ENCODE measurements at regions not wholly inside any gene's neighbourhood (a gene's known extent, or its start where the extent isn't known, plus 50 kb on each side); places are given as distances from the start of the nearest gene placed in this dataset.

GRCh38 chr11:25200925-25201324 lies 704.1 kb downstream of the LUZP2 start:
- TF ChIP-seq CTCF (IDR thresholded peaks at IDR 0.05; ENCODE audit: insufficient read depth, low read length): no peak
- TF ChIP-seq REST (IDR thresholded peaks at IDR 0.05; ENCODE audit: insufficient replicate concordance, low read depth): no peak
